ENCODE measurements at regions not wholly inside any gene's neighbourhood (a gene's known extent, or its start where the extent isn't known, plus 50 kb on each side); places are given as distances from the start of the nearest gene placed in this dataset.
"Not testable (repeated sequence)": the region's sequence is repeated elsewhere in the genome, so short reads cannot be mapped to it uniquely, and the experiment has no call there.

DNA sequence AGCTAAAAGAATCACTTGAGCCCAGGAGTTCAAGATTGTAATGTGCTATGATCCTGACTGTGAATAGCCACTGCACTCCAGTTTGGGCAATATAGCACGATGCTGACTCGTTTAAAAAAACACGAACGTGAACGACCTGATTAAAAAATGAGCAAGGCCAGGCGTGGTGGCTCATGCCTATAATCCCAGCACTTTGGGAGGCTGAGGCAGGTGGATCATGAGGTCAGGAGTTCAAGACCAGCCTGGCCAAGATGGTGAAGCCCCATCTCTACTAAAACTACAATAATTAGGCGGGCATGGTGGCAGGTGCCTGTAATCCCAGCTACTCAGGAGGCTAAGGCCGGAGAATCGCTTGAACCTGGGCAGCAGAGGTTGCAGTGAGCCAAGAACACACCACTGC lies 58.6 kb upstream of the NCOA3 start:
- DNase-seq: not testable (repeated sequence)

DNA sequence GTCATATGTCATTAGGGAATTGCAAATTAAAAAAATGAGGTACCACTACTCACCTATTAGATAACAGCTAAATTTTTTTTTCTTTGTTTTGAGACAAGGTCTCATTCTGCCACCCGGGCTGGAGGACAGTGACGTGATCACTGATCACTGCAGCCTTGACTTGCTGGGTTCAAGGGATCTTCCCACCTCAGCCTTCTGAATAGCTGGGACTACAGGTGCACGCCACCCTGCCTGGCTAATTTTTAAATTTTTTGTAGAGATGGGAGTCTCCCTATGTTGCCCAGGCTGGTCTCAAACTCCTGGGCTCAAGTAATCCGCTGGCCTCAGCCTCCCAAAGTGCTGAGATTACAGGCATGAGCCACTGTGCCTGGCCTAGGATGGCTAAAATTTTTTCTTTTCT lies 57.1 kb upstream of the NCOA3 start:
- no peak for DNase-seq

DNA sequence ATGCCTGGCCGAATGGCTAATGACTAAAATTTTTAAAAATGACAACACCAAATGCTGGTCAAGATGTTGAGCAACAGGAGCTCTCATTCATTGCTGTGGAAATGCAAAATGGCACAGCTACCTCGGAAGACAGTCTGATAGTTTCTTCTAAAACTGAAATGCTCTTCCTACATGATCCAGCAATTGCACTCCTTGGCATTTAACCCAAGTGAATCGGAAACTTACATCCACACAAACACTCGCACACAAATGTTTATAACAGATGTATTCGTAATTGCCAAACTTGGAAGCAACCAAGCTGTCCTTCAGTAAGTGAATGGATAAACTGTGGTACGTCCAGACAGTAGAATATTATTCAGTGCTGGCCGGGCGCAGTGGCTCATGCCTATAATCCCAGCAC lies 56.4 kb upstream of the NCOA3 start:
- DNase-seq: no peak

DNA sequence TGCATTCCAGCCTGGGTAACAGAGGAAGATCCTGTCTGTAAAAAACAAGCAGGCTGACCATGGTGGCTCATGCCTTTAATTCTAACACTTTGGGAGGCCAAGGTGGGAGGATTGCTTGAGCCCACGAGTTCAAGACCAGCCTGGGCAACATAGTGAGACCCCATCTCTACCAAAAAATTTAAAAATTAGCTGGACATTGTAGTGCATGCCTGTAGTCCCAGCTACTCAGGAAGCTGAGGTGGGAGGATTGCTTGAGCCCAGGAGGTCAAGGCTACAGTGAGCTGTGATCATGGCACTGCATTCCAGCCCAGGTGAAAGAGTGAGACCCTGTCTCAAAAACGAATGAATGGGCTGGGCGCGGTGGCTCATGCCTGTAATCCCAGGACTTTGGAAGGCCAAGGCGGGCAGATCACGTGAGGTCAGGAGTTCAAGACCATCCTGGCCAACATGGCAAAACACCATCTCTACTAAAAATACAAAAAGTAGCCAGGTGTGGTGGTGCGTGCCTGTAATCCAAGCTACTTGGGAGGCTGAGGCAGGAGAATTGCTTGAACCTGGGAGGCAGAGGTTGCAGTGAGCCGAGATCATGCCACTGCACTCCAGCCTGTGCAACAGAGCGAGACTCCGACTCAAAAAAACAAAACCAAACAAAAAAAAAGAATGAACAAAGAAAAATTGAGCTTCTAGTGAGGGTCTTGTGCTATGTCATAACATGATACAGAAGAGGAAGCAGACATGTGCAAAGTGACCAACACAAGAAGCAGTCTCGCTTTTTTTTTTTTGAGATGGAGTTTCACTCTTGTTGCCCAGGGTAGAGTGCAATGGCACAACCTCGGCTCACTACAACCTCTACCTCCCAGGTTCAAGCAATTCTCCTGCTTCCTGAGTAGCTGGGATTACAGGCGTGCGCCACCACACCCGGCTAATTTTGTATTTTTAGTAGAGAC lies 54.1 kb upstream of the NCOA3 start:
- DNase-seq: not testable (repeated sequence)

DNA sequence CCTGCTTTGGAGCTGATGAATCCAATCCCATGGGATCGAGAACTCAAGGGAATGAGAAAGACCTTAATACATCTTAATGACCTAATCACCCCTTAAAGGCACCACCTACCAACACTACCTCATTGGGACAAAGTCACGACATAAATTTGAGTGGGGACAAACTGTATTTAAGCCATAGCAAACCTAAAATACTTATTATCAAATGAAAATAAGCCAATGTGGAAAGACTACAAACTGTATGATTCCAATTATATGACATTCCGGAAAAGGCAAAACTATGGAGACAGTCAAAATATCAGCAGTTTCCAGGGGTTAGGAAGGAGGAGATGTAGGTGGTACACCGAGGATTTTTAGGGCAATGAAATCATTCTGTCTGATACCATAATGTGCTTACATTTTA lies 53.3 kb upstream of the NCOA3 start:
- no peak for DNase-seq

DNA sequence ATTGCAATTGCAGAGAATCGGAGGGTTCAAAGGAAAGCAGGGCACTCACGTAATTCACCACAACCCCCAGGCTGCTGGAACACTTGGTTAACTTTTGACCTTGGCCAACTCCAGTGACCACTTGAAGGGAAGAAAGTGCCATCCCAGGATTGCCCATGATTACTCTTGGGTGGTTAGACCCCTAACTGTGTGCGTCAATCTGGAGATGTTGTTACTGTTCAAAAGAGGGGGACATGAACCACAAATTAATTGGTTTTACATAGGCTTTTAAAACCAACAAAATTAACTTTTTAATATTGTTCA lies 50.1 kb upstream of the NCOA3 start:
- DNase-seq: no peak

Data from hindlimb muscle (tissue), 1 donor.